ENCODE measurements at regions not wholly inside any gene's neighbourhood (a gene's known extent, or its start where the extent isn't known, plus 50 kb on each side); places are given as distances from the start of the nearest gene placed in this dataset.

DNA sequence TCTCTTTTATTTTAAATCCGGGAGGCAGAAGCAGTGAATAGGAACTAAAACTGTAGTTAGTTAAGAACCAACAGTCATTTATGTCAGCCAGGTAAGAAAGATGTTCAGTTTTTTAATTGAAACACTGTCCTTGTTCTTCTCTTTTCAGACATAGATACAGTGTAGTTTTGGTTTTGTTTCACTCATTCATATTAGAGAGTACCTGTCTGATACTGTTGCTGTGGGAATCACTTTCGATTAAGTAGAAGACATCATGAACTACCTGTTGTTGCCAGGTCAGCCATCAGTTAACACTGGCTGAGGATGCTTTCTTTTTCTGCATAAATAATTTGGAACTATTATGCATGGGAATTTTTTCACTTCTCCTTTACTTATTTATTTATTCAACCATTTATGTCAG, 700.4 kb downstream of the OTOL1 start:
- no peak for FAIRE-seq
- DNase-seq (ENCODE audit: insufficient read length, low spot score), result no peak
- TF ChIP-seq POLR2A (IDR thresholded peaks at IDR 0.05; ENCODE audit: low read depth, low read length), result no peak

- no peak for TF ChIP-seq POLR2A (IDR thresholded peaks at IDR 0.05; ENCODE audit: low read depth, low read length)
- FAIRE-seq (no peak), DNase-seq (ENCODE audit: insufficient read length, low spot score) (no peak)
These were observed 704.2 kb downstream of the OTOL1 start for GRCh38 chr3:162200836-162201235.

DNA sequence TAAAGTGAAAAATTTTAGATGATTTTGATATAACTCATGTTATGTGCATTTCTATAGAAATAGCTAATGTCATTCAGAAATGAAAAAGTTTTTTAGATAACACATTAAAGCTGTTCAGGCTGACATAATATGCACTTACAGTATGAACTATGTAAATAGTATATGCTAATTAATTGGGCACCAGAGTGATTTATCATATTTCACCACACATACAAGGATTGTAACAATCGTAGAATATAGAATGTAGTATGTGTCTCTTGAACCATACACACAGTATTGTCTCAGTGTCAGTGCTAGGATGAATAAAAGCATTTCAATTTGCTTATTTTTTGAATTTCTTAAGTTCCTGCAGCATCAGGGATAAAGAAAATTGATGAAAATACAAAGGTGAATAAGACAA, 710.0 kb downstream of the OTOL1 start:
- TF ChIP-seq POLR2A (IDR thresholded peaks at IDR 0.05; ENCODE audit: low read depth, low read length), result no peak
- FAIRE-seq (no peak), DNase-seq (ENCODE audit: insufficient read length, low spot score) (no peak)

- no peak for FAIRE-seq
- DNase-seq (ENCODE audit: insufficient read length, low spot score), result no peak
- no peak for TF ChIP-seq POLR2A (IDR thresholded peaks at IDR 0.05; ENCODE audit: low read depth, low read length)
These were observed 714.9 kb downstream of the OTOL1 start for GRCh38 chr3:162211470-162211869.

DNA sequence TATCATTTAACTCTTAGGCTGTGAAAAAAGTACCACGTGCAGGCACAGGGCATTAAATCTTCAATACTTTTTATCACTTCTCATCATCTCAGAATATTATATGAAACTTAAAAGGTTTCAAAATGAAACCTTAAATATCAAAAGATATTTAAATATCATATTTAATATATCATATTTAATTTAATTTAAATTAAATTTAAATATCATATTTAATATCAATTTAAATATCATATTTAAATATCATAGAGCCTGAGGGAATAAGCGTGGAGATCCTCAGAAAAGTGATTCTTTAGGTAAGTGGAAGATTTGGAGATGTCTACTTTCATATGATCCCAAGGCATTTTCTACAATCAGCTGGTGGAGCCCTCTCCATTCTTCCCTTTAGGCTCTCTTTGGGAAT, 716.6 kb downstream of the OTOL1 start:
- TF ChIP-seq POLR2A (IDR thresholded peaks at IDR 0.05; ENCODE audit: low read depth, low read length), result no peak
- no peak for FAIRE-seq

GRCh38 chr3:162213956-162214355, 717.3 kb downstream of the OTOL1 start:
- no peak for DNase-seq (ENCODE audit: insufficient read length, low spot score)
- no peak for FAIRE-seq
- TF ChIP-seq POLR2A (IDR thresholded peaks at IDR 0.05; ENCODE audit: low read depth, low read length), result no peak

More for the DNA sequence above, 716.6 kb downstream of the OTOL1 start:
- no peak for DNase-seq (ENCODE audit: insufficient read length, low spot score)

GRCh38 chr3:162217647-162218046, 721.0 kb downstream of the OTOL1 start:
- TF ChIP-seq POLR2A (IDR thresholded peaks at IDR 0.05; ENCODE audit: low read depth, low read length), result no peak
- DNase-seq (ENCODE audit: insufficient read length, low spot score) (no peak), FAIRE-seq (no peak)

DNA sequence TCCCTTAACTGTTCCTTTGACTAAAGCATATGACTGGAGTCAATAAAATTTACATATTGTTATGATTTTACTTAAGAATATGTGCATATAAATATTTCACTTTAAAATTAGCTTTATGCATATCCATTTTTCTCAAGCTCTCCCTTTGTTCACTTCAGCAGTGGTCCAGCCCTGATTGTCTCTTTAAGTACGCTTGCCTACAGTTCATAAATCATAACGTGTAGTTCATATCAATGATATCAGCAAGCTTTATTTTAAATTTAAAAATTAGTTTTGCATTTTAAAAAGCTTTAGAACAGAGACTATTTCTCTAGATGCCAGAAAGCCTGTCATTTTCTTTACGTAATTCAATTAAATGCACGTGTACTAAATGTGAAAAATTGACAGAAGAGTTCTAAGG, 721.9 kb downstream of the OTOL1 start:
- DNase-seq (ENCODE audit: insufficient read length, low spot score) (no peak), FAIRE-seq (no peak)
- TF ChIP-seq POLR2A (IDR thresholded peaks at IDR 0.05; ENCODE audit: low read depth, low read length), result no peak

DNA sequence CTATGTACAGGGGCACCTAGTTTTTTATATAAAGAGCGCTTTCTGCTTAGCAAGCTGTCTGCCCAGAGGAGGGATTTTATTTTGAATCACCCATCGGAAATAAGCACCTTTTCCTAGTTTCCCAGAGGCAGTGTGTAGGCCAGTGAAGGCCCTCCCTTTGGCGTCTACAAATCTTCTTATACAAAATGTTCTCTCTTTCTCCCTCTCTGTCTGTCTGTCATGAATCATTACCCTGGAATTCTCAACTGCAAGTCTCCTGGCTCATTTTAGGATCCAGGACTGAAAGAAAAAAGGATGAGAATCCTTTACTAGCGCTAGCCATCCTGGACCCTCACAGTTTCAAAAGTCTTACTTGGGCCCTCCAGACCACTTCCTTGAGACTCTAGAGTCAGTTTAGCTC, 728.1 kb downstream of the OTOL1 start:
- peak; percentile 6 for FAIRE-seq
- no peak for TF ChIP-seq POLR2A (IDR thresholded peaks at IDR 0.05; ENCODE audit: low read depth, low read length)
- peak; percentile 1 for DNase-seq (ENCODE audit: insufficient read length, low spot score)

DNA sequence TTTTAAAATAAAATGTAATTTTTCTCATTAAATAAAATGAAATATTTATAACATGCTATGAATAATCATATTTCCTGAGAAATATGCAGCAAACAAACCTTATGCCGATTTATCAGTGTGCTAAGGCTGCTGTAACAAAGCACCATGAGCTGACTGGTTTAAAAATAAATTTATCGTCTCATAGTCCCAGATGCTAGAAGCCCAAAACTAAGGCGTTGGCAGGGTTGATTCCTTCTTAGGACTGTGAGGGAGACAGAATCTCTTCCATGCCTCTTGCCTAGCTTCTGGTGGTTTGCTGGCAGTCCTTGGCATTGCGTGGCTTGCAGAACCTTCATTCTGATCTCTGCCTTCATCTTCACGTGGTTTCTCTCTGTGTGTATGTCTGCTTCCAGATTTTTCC, 740.3 kb downstream of the OTOL1 start:
- no peak for FAIRE-seq
- DNase-seq (ENCODE audit: insufficient read length, low spot score), result no peak
- TF ChIP-seq POLR2A (IDR thresholded peaks at IDR 0.05; ENCODE audit: low read depth, low read length), result no peak

GRCh38 chr3:162250782-162251181, 754.2 kb downstream of the OTOL1 start:
- FAIRE-seq, result no peak
- TF ChIP-seq POLR2A (IDR thresholded peaks at IDR 0.05; ENCODE audit: low read depth, low read length), result no peak
- DNase-seq (ENCODE audit: insufficient read length, low spot score), result no peak

GRCh38 chr3:162262129-162262528, 765.5 kb downstream of the OTOL1 start:
- no peak for FAIRE-seq
- no peak for TF ChIP-seq POLR2A (IDR thresholded peaks at IDR 0.05; ENCODE audit: low read depth, low read length)

GRCh38 chr3:162263596-162263995, 767.0 kb downstream of the OTOL1 start:
- DNase-seq (ENCODE audit: insufficient read length, low spot score) (no peak), FAIRE-seq (no peak)
- TF ChIP-seq POLR2A (IDR thresholded peaks at IDR 0.05; ENCODE audit: low read depth, low read length), result no peak

More at GRCh38 chr3:162262129-162262528, 765.5 kb downstream of the OTOL1 start:
- no peak for DNase-seq (ENCODE audit: insufficient read length, low spot score)

- DNase-seq (ENCODE audit: insufficient read length, low spot score) (no peak), FAIRE-seq (no peak)
- TF ChIP-seq POLR2A (IDR thresholded peaks at IDR 0.05; ENCODE audit: low read depth, low read length), result no peak
These were observed 773.2 kb downstream of the OTOL1 start for GRCh38 chr3:162269636-162270458.

DNA sequence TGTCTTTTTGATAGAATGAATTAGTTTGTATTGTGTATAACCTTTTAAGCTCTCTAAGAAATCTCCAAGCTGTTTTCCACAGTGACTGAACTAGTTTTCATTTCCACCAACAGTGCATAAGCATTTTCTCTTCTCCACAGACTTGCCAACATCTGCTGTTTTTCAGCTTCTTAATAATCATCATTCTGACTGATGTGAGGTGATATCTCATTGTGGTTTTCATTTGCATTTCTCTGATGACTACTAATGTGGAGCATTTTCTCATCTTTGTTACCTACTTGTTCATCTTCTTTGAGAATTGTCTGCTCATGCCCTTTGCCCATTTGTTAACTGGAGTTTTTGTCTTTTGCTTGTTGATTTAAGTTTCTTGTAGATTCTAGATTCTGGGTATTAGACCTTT, 777.5 kb downstream of the OTOL1 start:
- no peak for FAIRE-seq
- no peak for TF ChIP-seq POLR2A (IDR thresholded peaks at IDR 0.05; ENCODE audit: low read depth, low read length)

More for the DNA sequence above, 777.5 kb downstream of the OTOL1 start:
- no peak for DNase-seq (ENCODE audit: insufficient read length, low spot score)
